ENCODE measurements at regions not wholly inside any gene's neighbourhood (a gene's known extent, or its start where the extent isn't known, plus 50 kb on each side); places are given as distances from the start of the nearest gene placed in this dataset.

DNA sequence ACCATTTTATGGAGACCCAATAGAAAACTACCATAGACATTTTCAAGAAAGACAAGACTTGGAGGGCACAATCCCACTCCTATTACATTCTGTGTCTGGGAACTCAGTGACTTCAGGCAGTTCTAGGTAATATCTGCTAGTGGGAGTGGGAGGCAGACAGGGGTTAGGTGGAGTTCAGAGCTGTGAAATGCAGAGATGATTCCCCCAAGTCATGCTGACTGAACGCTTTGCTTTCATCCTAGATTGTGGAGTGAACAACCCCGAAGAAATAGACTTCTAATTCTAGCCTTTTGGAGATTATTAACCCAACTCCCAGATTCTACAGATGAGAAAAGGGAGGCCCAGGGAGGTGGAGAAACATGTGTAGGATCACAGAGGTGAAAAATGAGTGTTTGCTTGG is 437.8 kb upstream of the CADM1 start:
- no TSS peak for BruUV-seq (replicated peaks)
- ATAC-seq (no peak), DNase-seq (ENCODE audit: low spot score) (no peak), FAIRE-seq (no peak)
- Histone ChIP-seq H3K36me3 (replicated peaks in 1 of 2; ENCODE audit: control insufficient read depth in 1 of 2, insufficient read depth in 2 of 2, low read length in 2 of 2) (no peaks in the 10 kb centered on the region), H3K9ac (ENCODE audit: insufficient read depth, low read depth, low read length) (no peak overlapping the region), H3K9me3 (ENCODE audit: low read length) (no peaks in the 10 kb centered on the region), H3K4me1 (ENCODE audit: insufficient read depth, low read length) (no peaks in the 10 kb centered on the region), H3K79me2 (ENCODE audit: insufficient read depth, low read length) (no peaks in the 10 kb centered on the region), H3K27ac (ENCODE audit: extremely low read length, insufficient read depth, low read length) (no peak overlapping the region), H3K27me3 (ENCODE audit: control insufficient read depth in 1 of 2, insufficient read depth in 2 of 2, low read length in 2 of 2) (peaks cover 0 to 10% of the 10 kb centered on the region in 2 experiments; a peak in 2 of 5 replicates), H3K4me2 (ENCODE audit: low read depth, low read length) (no peak overlapping the region), H2AFZ (ENCODE audit: low read length) (no peak overlapping the region), H4K20me1 (ENCODE audit: insufficient read depth, low read length) (no peaks in the 10 kb centered on the region), H3K4me3 (replicated peaks in 1 of 3; ENCODE audit: insufficient read depth in 1 of 3, low read depth in 2 of 3, low read length in 3 of 3) (no peak overlapping the region)
- in situ Hi-C loops (cut with HindIII; ENCODE audit: extremely low pct_ligation_motif_present, low pct_unique_long_range_greater_than_20kb): no loop called here
- 5% methylated on average over 2 of the region's 2 CpGs for WGBS (ENCODE audit: low lambda C conversion rate)
- CTCF ChIA-PET (ENCODE audit: low intra/inter-chr PET ratio, low total read pairs): no interaction called here
- intact Hi-C loops (cut with micrococcal nuclease; ENCODE audit: unreplicated experiment): no loop called here
- POLR2A ChIA-PET: no interaction called here
- TF ChIP-seq, protein P1, sequence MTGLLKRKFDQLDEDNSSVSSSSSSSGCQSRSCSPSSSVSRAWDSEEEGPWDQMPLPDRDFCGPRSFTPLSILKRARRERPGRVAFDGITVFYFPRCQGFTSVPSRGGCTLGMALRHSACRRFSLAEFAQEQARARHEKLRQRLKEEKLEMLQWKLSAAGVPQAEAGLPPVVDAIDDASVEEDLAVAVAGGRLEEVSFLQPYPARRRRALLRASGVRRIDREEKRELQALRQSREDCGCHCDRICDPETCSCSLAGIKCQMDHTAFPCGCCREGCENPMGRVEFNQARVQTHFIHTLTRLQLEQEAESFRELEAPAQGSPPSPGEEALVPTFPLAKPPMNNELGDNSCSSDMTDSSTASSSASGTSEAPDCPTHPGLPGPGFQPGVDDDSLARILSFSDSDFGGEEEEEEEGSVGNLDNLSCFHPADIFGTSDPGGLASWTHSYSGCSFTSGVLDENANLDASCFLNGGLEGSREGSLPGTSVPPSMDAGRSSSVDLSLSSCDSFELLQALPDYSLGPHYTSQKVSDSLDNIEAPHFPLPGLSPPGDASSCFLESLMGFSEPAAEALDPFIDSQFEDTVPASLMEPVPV (CRISPR knock-in tag; IDR thresholded peaks at IDR 0.05): no peak
- no peak for TF ChIP-seq ZNF282 (IDR thresholded peaks at IDR 0.05; ENCODE audit: partially characterized antibody)
- TF ChIP-seq ZSCAN29 (CRISPR knock-in tag; conservative IDR thresholded peaks at IDR 0.05): no peak
- no peak for TF ChIP-seq MBD4 (IDR thresholded peaks at IDR 0.05; ENCODE audit: borderline replicate concordance, low read length)
- no peak for TF ChIP-seq ZNF17 (CRISPR knock-in tag; IDR thresholded peaks at IDR 0.05)
- no peak for TF ChIP-seq ZMYM3 (CRISPR knock-in tag; IDR thresholded peaks at IDR 0.05)
- TF ChIP-seq, protein P2, sequence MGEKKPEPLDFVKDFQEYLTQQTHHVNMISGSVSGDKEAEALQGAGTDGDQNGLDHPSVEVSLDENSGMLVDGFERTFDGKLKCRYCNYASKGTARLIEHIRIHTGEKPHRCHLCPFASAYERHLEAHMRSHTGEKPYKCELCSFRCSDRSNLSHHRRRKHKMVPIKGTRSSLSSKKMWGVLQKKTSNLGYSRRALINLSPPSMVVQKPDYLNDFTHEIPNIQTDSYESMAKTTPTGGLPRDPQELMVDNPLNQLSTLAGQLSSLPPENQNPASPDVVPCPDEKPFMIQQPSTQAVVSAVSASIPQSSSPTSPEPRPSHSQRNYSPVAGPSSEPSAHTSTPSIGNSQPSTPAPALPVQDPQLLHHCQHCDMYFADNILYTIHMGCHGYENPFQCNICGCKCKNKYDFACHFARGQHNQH (CRISPR knock-in tag; IDR thresholded peaks at IDR 0.05): no peak
- TF ChIP-seq MAFK (conservative IDR thresholded peaks at IDR 0.05 in 1 of 2, IDR thresholded peaks at IDR 0.05 in 1 of 2; ENCODE audit: low read length in 2 of 2): no peak
- TF ChIP-seq ZNF34 (CRISPR knock-in tag; IDR thresholded peaks at IDR 0.05; ENCODE audit: borderline replicate concordance): no peak
- no peak for TF ChIP-seq ZNF850 (CRISPR knock-in tag; conservative IDR thresholded peaks at IDR 0.05)
- no peak for TF ChIP-seq ZNF7 (CRISPR knock-in tag; IDR thresholded peaks at IDR 0.05)
- TF ChIP-seq RBFOX2 (IDR thresholded peaks at IDR 0.05; ENCODE audit: low read depth, low read length): no peak
- TF ChIP-seq, protein P3, sequence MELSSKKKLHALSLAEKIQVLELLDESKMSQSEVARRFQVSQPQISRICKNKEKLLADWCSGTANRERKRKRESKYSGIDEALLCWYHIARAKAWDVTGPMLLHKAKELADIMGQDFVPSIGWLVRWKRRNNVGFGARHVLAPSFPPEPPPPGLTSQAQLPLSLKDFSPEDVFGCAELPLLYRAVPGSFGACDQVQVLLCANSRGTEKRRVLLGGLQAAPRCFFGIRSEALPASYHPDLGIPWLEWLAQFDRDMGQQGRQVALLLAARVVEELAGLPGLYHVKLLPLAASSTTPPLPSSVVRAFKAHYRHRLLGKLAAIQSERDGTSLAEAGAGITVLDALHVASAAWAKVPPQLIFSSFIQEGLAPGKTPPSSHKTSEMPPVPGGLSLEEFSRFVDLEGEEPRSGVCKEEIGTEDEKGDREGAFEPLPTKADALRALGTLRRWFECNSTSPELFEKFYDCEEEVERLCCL (CRISPR knock-in tag; IDR thresholded peaks at IDR 0.05; ENCODE audit: borderline replicate concordance): no peak
- TF ChIP-seq RORA (CRISPR knock-in tag; IDR thresholded peaks at IDR 0.05): no peak
- no peak for TF ChIP-seq ZNF891 (CRISPR knock-in tag; IDR thresholded peaks at IDR 0.05)
- TF ChIP-seq ZNF746 (CRISPR knock-in tag; IDR thresholded peaks at IDR 0.05): no peak
- TF ChIP-seq, protein P4, sequence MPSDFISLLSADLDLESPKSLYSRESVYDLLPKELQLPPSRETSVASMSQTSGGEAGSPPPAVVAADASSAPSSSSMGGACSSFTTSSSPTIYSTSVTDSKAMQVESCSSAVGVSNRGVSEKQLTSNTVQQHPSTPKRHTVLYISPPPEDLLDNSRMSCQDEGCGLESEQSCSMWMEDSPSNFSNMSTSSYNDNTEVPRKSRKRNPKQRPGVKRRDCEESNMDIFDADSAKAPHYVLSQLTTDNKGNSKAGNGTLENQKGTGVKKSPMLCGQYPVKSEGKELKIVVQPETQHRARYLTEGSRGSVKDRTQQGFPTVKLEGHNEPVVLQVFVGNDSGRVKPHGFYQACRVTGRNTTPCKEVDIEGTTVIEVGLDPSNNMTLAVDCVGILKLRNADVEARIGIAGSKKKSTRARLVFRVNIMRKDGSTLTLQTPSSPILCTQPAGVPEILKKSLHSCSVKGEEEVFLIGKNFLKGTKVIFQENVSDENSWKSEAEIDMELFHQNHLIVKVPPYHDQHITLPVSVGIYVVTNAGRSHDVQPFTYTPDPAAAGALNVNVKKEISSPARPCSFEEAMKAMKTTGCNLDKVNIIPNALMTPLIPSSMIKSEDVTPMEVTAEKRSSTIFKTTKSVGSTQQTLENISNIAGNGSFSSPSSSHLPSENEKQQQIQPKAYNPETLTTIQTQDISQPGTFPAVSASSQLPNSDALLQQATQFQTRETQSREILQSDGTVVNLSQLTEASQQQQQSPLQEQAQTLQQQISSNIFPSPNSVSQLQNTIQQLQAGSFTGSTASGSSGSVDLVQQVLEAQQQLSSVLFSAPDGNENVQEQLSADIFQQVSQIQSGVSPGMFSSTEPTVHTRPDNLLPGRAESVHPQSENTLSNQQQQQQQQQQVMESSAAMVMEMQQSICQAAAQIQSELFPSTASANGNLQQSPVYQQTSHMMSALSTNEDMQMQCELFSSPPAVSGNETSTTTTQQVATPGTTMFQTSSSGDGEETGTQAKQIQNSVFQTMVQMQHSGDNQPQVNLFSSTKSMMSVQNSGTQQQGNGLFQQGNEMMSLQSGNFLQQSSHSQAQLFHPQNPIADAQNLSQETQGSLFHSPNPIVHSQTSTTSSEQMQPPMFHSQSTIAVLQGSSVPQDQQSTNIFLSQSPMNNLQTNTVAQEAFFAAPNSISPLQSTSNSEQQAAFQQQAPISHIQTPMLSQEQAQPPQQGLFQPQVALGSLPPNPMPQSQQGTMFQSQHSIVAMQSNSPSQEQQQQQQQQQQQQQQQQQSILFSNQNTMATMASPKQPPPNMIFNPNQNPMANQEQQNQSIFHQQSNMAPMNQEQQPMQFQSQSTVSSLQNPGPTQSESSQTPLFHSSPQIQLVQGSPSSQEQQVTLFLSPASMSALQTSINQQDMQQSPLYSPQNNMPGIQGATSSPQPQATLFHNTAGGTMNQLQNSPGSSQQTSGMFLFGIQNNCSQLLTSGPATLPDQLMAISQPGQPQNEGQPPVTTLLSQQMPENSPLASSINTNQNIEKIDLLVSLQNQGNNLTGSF (CRISPR knock-in tag; IDR thresholded peaks at IDR 0.05): no peak
- no peak for TF ChIP-seq MIXL1 (CRISPR knock-in tag; IDR thresholded peaks at IDR 0.05)

Data from HepG2 (cell line).